SH-SY5Y (cell line): ENCODE measurements at regions not wholly inside any gene's neighbourhood (a gene's known extent, or its start where the extent isn't known, plus 50 kb on each side); places are given as distances from the start of the nearest gene placed in this dataset.

ENCODE experiments used
- GATA2 ChIP-seq: IDR thresholded peaks from 2 replicates; pipeline ENCODE4 v1.6.1; 2011; ENCODE audit warnings: mild to moderate bottlenecking, low read depth, low read length
- GATA3 ChIP-seq: IDR thresholded peaks from 2 replicates; pipeline ENCODE4 v1.6.1; 2011; ENCODE audit warnings: low read depth, mild to moderate bottlenecking, low read length, moderate library complexity

- TF ChIP-seq GATA2 (no peak), GATA3 (no peak)
Observed at GRCh38 chr6:95679981-95680380, 102.6 kb downstream of the MANEA start.
